ENCODE measurements at regions not wholly inside any gene's neighbourhood (a gene's known extent, or its start where the extent isn't known, plus 50 kb on each side); places are given as distances from the start of the nearest gene placed in this dataset.

GRCh38 chr2:10252661-10253060, 50.0 kb upstream of the HPCAL1 start:
- no peak for TF ChIP-seq CTCF (IDR thresholded peaks at IDR 0.05; ENCODE audit: insufficient read depth, low read depth, low read length, missing control alignments)
- no peak overlapping the region for H3K4me3 ChIP-seq (ENCODE audit: low read length)
- no peak for DNase-seq (ENCODE audit: low read depth)

All from epithelial cell of esophagus (primary cell).